CD4-positive, alpha-beta T cell treated with Interleukin-15 for 1 hour (primary cell): ENCODE measurements at regions not wholly inside any gene's neighbourhood (a gene's known extent, or its start where the extent isn't known, plus 50 kb on each side); places are given as distances from the start of the nearest gene placed in this dataset.
"Not testable (repeated sequence)": the region's sequence is repeated elsewhere in the genome, so short reads cannot be mapped to it uniquely, and the experiment has no call there.

Experiments used
- DNase-seq: peaks from one replicate; pipeline ENCODE4 v3.0.0-alpha.2; 2020

DNA sequence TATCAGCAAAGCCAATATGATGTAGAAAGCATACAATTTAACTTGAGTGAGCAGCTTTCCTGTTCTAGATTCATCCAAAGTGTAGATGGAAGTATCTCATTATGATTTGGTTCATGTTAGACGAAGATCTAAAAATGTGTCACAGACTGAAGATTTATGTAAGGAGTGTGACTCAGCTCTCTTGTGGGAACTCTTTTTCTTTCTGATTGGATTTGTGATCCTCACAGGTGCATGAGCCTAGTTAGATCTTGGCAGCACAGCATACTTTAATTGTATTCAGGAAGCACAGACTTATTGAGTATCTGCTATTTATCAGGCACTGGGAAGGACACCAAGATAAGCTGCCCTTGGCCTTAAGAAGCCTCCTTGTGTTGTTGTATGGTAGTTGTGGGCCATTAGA is 147.1 kb downstream of the C11orf91 start:
- no peak for DNase-seq

DNA sequence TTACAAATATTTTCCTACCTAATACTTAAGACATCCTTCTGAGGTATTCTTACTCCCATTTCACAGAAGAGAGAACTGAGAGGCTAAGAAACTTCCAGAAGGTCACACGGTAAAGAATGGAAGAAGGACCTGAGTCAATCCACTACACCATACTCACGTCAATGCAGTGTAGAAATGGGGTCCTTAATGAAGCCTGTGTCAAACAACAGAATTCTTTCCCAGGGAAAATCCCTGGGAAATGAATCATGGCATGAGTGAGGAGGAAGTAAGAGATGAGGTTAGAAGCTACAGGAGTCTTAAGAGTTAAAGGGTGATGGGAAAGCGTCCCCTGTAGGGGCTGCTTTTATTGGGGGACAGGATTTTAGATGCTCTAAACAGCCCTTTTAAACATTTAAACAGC is 147.9 kb downstream of the C11orf91 start:
- DNase-seq, result no peak

DNA sequence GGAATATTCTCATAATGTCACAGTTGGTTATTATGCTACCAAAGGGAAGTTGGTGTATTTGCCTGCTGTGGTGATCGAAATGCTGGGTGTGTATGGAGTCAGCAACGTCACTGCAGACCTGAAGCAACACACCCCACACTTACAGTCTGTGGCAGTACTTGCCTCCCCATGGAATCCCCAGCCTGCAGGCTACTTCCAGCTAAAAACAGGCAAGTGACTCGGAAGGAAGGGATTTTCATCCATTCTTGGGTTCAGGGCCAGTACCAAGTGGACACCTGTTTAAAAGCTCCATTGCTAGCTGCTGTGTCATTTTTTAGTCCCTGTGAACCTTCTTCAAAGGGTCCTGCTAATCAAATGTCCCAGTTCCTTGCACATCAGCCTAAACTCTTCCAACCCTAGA is 149.6 kb downstream of the C11orf91 start:
- DNase-seq, result no peak

DNA sequence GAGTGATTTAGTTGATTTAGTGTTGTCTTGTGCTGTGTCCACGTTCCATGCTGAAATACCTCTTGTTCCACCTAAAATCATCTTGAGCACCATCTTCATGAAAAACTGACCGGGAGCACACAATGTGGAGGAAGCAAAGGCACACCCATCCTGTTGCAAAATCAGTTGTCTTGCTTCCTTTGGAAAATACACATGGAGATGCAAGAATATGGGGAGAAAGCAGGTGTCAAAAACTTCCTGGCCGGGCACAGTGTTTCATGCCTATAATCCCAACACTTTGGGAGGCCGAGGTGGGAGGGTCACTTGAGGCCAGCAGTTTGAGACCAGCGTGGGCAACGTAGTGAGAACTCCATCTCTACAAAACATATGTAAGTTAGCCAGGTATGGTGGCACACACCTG is 151.1 kb downstream of the C11orf91 start:
- DNase-seq, result no peak

DNA sequence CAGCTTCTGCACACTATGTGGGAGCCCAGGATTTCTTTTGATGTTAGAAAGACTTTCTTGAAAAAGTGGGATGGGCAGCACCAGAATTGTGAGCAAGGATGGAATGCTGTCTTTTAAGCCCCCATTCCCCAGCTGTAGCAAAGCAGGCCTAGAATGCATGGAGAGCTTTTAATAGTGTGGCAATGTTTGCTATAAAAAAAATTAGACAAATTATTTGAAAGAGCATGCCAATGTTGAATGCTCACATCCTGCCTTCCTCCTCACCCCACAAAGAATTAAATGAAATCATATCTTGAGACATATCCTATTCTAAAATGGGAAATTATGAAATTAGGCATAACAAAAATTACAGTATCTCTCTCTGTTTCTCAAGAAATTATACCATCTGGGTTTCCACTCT is 154.7 kb downstream of the C11orf91 start:
- no peak for DNase-seq

DNA sequence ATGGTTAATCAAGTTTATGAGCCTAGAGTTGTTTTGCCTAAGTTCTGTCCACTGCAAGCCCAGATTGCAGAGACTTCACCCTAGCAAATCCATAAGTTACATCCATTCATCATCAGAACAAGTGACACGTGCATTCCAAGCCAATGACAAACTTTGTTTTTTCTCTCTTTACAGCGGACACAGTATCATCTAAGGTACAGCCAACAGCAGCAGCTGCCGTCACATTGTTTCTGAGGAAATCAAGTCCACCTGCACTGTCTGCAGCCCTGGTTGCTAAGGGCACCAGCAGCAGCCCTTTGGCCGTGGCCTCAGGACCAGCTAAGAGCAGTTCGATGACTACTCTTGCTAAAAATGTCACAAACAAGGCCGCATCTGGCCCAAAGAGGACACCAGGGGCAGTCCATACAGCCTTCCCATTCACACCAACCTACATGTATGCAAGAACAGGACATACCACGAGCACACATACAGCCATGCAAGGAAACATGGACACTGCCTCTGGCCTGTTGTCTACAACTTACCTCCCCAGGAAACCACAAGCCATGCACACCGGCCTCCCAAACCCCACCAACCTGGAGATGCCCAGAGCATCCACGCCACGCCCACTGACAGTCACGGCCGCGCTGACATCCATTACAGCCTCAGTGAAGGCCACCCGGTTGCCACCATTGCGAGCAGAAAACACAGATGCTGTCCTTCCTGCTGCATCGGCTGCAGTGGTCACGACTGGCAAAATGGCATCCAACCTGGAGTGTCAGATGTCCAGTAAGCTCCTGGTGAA is 155.8 kb downstream of the C11orf91 start:
- no peak for DNase-seq

DNA sequence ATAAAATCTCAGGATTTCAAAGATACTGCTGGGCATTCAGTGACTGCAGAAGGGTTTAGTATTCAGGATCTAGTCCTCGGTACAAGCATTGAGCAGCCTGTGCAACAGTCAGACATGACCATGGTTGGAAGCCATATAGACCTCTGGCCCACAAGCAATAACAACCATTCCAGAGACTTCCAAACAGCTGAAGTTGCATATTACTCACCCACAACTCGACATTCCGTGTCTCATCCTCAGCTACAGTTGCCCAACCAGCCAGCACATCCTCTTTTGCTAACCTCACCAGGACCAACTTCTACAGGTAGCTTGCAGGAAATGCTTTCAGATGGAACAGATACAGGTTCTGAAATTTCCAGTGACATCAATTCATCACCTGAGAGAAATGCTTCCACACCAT is 156.8 kb downstream of the C11orf91 start:
- DNase-seq, result no peak

DNA sequence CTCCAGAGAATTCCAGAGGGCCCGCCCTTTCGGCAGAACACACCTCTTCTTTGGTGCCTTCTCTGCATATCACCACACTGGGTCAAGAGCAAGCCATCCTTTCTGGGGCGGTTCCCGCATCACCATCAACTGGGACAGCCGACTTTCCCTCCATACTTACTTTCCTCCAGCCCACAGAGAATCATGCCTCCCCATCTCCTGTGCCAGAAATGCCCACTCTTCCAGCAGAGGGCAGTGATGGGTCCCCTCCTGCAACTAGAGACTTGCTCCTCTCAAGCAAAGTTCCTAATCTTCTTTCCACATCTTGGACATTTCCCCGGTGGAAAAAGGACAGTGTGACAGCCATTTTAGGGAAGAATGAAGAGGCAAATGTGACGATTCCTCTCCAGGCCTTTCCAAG is 157.7 kb downstream of the C11orf91 start:
- DNase-seq, result no peak

DNA sequence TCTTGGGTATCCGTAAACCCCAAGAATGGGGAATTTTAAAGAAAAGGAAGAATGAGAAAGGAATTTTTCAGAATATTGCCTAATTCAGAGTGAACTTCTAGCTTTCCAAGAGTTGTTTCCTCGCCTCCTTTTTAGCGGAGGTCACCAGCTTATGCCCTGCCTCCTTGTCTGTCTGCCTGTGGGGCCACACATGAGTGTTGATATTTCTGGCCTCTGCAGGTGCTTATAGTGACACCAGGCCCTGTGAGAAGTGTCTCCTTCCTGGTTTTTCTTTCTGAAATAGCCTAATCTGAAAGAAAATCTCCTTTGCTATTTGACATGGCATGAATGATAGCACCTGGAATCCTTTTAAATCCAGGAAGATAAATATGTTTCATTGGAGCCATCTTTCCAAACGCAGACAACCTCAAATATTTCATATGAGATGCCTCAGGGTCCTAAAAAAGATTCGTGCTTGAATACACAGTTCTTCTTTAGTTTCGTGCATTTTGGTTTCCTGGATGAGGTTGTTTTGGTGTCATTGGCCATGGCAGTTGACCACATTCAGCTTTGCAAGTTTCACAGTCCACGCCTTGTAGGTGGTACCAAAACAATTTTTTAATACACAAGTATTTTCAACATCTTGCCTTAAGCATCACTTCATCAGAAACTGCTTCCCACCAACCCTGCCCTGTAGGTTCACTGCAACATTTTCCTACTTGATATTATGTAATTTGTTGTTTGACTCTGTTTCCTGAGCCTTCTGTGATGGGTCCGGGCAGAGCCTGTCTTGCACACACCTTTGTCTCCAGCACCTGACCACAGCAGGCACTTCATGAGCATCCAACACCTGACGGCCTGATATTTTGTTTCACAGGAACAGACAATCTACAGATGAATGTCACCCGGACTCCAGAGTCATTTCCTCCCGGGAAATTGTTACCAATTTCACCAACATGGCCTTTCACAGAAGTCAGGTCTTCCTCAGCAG is 159.4 kb downstream of the C11orf91 start:
- DNase-seq, result no peak

DNA sequence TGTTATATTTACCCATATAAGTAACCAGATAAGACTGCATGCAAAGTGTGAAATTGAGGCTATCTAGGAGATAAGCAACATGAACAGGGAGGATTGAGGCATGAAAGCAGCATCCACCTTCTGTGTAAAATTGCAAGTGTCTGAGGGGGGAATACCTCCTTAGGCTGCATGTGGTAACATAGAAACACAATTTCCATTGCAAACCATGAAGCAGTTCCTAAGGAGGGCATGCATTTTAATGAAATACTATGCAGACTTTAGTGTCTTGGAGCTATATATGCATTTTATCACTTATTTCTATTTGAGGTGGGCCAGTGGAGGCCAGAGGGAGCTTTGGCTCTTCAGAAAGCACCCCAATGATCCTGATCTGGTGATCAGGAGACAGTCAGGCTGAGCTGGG is 160.2 kb downstream of the C11orf91 start:
- DNase-seq, result no peak

DNA sequence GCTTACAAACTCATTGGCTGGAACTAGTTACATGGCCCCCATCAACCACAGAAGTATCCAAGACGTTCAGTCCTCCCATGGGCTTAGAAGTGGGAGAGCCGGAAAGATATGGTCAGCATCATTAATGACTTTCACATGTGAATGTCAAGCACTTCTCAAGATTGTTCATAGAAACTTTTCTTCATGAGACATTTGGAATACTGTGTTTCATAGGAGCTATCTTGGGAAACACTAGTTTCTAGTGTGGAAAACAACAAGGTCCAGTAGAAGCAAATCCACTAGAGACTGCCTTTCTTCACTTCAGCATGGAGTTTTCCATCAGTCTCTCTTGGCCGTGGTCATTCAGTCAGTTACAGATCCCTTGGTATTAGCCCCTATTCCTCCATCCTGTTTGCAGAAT is 160.9 kb downstream of the C11orf91 start:
- DNase-seq, result no peak

DNA sequence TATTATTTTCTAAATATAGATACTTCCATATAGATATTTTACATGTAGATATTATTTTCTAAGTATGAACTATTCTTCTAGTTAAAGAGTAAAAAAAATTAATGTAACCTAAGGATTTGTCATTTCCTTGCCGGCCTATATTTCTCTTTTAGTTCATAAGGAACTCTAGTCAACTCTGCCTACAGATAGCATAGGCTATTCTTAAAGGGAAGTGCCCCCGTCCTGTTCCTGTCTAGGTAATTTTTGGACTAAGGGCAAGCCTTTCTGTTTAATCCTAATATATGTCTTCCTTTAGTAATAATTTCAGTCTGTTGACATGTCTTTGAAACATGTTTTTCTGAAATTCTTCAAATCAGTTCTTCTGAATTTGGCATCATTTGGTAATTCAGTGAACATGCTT is 161.9 kb downstream of the C11orf91 start:
- DNase-seq, result no peak

DNA sequence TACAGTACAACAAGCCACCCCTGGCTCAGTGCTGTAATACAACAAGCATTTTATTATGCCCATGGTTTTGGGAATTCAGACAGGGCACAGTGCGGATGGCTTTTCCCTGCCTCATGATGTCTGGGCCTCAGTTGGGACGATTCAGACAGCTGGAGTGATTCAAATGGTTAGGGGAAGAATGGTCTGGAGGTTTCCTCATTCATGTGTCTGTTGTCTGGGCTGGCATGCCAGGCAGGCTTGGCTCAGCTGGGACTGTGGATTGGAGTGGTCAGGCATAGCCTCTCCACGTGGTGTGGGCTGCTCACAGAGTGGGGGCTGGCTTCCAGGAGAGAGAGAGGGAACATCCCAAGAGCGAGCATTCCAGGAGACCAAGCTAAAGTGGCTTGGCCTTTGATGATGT is 164.4 kb downstream of the C11orf91 start:
- no peak for DNase-seq

DNA sequence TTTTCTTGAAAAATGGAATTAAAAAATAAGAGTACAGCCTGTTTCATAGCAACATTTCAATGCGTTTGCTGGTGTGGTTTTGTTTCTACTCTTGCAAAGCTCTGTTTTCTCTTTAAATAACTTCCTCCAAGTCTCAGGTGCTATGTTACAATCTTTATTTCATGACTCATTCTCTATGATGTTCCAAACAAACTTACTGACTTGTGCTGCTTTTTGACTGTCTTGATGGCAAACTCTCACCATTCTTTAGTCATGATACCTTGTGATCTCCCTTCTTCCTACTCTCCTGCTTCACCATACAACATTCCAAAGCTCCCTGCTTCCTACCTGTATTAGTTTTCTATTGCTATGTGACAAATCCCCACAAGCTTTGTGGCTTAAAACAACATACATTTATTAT is 166.1 kb downstream of the C11orf91 start:
- no peak for DNase-seq

DNA sequence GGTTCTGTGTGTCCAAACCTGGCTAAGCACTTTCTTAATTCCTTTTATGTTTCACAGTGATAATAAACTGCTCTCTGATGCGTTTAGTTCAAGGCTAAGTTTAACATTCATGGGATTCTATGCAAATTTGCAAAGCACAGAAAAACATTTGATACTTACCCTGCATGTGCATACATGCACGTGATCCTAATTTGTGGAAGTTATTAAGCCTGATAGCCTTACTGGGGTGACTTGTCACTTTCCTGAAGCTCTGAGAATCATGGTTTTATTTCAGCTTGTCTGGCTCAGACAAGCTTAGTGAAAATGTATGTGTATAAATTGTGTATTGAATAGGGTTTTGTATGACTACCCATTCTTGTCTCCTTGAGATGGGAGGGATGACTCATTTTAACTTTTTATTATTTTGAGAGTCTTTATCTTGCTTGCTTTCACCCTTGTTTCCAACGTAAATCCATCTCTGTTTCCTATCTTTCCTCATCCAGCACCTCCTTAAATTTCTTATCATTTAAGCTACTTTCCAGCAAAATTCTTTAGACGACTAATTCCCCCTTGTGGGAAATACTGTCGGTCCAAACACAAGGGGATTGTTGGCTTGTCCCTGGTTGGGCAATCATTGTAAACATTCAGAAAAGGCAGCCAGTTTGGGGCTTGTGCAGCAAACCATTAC is 167.1 kb downstream of the C11orf91 start:
- DNase-seq, result no peak

DNA sequence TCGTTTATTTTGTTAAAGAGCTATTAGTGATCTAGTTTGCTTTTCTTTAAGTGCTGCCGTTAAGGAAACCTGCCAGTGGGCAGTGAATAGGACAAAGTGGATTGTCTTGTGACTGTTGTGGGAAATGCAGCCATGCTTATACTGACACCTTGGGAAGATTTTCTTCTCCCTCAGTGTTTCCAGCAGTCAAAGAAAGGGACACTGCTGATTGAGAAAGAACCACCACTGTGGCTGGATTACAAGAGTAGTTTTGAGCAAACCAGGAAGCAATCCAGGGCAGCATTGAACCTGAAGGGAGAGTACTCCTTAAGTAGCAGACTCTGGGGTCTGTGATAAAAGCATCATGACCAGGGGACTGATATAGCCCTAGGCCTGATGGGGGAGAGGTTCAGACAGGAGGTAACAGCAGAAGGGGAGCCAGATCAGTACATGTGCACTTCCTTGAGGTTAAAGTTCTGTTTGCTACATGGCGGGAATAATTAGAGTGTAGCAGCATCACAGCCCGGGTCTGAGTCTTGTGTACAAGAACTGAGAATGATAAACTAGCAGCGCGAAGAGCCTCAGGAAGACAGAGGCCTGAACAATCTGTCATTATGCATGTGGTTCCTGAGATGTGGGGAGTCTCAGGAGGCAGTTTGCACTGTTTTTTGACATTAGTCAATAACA is 167.8 kb downstream of the C11orf91 start:
- DNase-seq, result no peak

DNA sequence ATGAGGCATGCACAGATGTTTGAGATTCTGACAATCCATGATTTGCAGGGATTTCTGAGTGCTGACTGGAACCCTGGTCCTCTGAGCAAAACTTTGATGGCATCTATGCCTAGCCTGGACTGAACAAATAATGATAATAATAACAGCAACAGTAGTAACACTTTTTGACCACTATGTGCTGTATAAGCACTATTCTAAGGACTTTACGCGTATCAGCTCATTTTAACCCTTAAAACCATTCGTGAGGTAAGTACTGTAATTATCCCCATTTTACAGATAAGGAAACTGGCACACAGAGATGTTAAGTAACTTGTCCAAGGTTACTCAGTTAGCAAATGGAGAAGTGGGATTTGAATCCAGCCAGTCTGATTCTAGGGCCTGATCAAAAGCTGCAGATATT is 168.4 kb downstream of the C11orf91 start:
- DNase-seq, result no peak

DNA sequence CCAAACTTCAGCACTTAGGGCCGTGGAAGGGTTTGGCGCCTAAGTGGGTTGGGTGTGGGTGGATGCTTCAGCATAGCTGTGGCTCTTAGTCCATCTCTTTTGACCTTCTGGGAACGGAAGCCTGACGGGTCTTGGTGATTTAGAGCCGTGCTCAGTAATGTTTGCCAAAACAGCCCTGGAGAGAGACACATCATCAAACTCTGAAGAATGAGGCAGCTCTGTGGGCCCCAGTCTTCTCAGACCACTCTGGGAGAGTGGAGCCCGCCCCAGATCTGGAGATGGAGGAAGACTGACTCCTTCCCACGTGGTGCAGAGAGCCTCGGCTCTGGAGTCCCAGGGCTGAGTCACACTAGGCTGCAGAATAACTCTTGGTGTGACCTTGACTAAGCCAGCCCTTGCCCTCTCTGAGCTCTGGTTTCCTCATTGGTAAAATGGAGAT is 168.9 kb downstream of the C11orf91 start:
- DNase-seq, result no peak

DNA sequence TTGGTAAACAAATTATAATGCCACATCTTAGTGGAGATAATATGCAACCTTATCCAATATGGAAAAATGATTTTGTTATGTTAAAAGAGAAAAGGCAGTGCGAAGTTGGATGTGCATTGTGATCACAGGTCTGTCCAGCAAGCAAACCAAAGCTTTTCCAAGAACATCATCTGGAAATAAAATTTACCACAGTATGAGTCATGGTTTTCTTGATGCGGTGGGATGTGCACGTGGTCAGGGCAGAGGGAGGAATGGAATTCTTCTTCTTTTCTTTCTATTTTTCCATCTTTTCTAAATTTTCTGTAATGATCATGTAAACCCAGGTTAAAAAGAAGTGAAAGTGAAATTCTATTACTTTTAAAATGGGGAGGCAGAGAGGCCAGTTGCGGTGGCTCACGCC is 169.8 kb downstream of the C11orf91 start:
- no peak for DNase-seq

DNA sequence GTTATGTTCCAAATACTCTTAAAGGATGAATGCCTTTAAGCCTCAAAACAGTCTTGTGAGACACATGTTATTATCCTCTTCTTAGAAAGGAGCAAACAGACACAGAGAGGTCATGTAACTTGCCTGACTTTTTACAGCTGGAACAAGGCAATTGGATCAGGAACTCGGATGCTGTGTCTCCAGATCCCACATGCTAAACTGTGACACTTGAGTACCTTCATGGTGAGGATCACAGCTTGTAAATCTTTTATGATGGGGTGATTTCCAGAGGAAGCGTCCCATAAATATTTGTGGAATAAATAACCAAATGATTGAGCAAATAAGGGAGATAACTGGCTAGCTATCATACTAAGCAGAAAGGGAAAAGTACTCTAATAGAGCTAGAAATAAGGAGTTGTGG is 171.2 kb downstream of the C11orf91 start:
- DNase-seq, result no peak

DNA sequence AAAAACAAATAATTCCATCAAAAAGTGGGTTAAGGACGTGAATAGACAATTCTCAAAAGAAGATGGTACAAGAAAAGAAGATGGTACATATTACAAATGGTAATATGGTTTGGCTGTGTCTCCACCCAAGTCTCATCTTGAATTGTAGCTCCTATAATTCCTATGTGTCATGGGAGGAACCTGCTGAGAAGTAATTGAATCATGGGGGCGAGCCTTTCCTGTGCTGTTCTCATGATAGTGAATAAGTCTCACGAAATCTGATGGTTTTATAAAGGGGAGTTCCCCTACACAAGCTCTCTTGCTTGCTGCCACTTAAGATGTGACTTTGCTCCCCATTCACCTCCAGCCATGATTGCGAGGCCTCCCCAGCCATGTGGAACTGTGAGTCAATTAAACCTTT is 172.9 kb downstream of the C11orf91 start:
- not testable (repeated sequence) for DNase-seq

DNA sequence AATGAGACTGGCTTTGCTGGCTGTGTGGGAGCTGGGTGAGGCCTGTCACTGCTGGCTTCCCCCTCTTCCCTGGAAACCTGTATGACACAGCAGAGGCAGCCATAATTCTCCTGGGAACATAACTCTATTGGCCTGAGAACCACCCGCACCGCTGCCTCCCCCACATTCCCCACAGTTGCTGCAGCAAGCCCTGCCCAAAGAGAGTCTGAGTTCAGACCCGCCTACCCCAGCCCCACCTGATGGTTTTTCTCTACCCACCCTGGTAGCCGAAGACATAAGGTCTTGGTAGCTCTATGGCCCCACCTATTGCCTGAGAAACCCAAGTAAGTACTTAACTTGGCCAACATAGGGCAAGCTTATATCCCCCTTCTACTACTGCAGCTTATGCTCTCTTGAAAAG is 174.8 kb downstream of the C11orf91 start:
- DNase-seq, result no peak

DNA sequence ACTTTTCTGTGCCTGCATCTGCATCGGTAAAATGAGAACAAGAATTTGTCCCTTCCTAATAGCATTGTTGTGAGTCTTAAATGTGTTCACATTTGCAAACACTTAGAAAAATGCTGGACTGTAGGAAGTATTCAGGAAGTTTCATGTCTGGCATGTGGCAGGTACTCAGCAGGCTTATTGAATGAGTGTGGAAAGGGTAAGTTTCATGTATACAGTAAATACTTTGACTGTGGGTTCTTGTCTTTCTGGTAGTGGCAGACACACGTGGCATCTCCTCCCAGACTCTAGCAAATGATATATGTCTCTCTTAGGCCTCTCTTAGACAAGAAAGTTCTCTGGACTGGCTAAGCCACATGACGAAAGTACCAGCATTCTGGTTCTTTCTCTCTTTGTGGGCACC is 179.2 kb downstream of the C11orf91 start:
- DNase-seq, result no peak
